ENCODE measurements at regions not wholly inside any gene's neighbourhood (a gene's known extent, or its start where the extent isn't known, plus 50 kb on each side); places are given as distances from the start of the nearest gene placed in this dataset.

GRCh38 chr7:70893971-70894715 lies 237.8 kb upstream of the GALNT17 start:
- peak; percentile 97 for FAIRE-seq
- Histone ChIP-seq H3K27ac (ENCODE audit: low read depth, low read length) (peak overlapping the region; percentile 80), H3K23ac (ENCODE audit: insufficient read length) (no peak overlapping the region), H3K23me2 (ENCODE audit: low read depth, low read length) (no peaks in the 10 kb centered on the region), H2AK5ac (ENCODE audit: low read depth, low read length) (peak overlapping the region; percentile 94), H3K4me1 (replicated peaks in 1 of 4; ENCODE audit: control insufficient read depth in 3 of 4, insufficient read depth in 4 of 4, low read length in 3 of 4) (peaks cover 13 to 32% (median 23%) of the 10 kb centered on the region in 4 experiments; a peak in 6 of 7 replicates), H3K14ac (ENCODE audit: insufficient read length) (no peak overlapping the region), H3K9me3 (ENCODE audit: insufficient read depth in 2 of 2, low read depth in 1 of 2, low read length in 1 of 2) (no peaks in the 10 kb centered on the region), H2BK15ac (ENCODE audit: low read length) (peak overlapping the region; percentile 46; the same call in 1 of the 2 replicates), H3K4me3 (ENCODE audit: extremely low read depth in 1 of 4, insufficient read depth in 2 of 4, low read depth in 3 of 4, low read length in 4 of 4) (peak overlapping the region in 1 of 4 experiments; percentile 13; a peak in 1 of 8 replicates), H3K79me2 (ENCODE audit: control insufficient read depth in 1 of 2, insufficient read depth in 2 of 2, low read length in 2 of 2) (no peaks in the 10 kb centered on the region), H4K8ac (ENCODE audit: extremely low read depth, insufficient read depth, low read length) (no peak overlapping the region), H2BK5ac (ENCODE audit: low read depth, low read length) (peak overlapping the region; percentile 85), H3K56ac (replicated peaks; ENCODE audit: insufficient read length, low read depth, low read length) (peak overlapping the region; percentile 0), H2AFZ (ENCODE audit: low read length) (no peak overlapping the region), H3K18ac (ENCODE audit: extremely low read depth, low read length) (peak overlapping the region; percentile 99), H2BK12ac (ENCODE audit: low read depth, low read length) (peak overlapping the region; percentile 99), H4K5ac (ENCODE audit: insufficient read length, low read depth, low read length) (peak overlapping the region; percentile 69), H3K79me1 (ENCODE audit: low read depth, low read length) (no peaks in the 10 kb centered on the region), H4K91ac (replicated peaks; ENCODE audit: insufficient read length, low read length) (peak overlapping the region; percentile 87), H2BK120ac (replicated peaks; ENCODE audit: low read depth, low read length) (peak overlapping the region; percentile 98), H3K4ac (replicated peaks; ENCODE audit: insufficient read length, low read depth, low read length) (peak overlapping the region; percentile 63), H3K27me3 (replicated peaks in 1 of 4; ENCODE audit: control insufficient read depth in 3 of 4, extremely low read depth in 1 of 4, insufficient read depth in 3 of 4, low read length in 3 of 4) (no peaks in the 10 kb centered on the region), H3K36me3 (ENCODE audit: control insufficient read depth in 2 of 4, insufficient read depth in 4 of 4, low read length in 3 of 4) (no peaks in the 10 kb centered on the region), H3K4me2 (ENCODE audit: insufficient read depth in 1 of 2, low read depth in 2 of 2, low read length in 2 of 2) (peak overlapping the region in 1 of 2 experiments; percentile 45; a peak in 2 of 4 replicates), H4K20me1 (replicated peaks in 1 of 2; ENCODE audit: control insufficient read depth in 1 of 2, insufficient read depth in 2 of 2, low read length in 2 of 2) (no peaks in the 10 kb centered on the region), H3K9ac (replicated peaks in 1 of 4; ENCODE audit: extremely low read depth in 1 of 4, low read depth in 3 of 4, low read length in 3 of 4) (peak overlapping the region in 1 of 4 experiments; percentile 24; a peak in 1 of 7 replicates), H2BK20ac (ENCODE audit: low read length) (peak overlapping the region; percentile 98)
- ChIA-PET POLR2A (ENCODE audit: partially characterized antibody) (interaction anchor here (0.7 to 3.2 kb wide), 11 partner anchors 9 to 239 kb away, joined by 3 to 24 read pairs (median 4); partner anchors contain the start of gene GALNT17), CTCF (ENCODE audit: partially characterized antibody) (interaction anchor here (0.6 to 1.3 kb wide), 4 partner anchors 9 to 36 kb away, joined by 3 read pairs; no protein-coding TSS in a partner anchor)
- WGBS, 2 experiments (ENCODE audit: extremely low coverage in 1 of 2, insufficient coverage in 1 of 2, insufficient read length in 1 of 2, insufficient replicate concordance in 2 of 2, low coverage in 1 of 2, low lambda C conversion rate in 2 of 2, missing lambda C conversion rate in 1 of 2) = 21% methylated on average over 4 of the region's 4 CpGs; no CpG with 5 or more reads in 1 of the 2 experiments
- DNase-seq (ENCODE audit: low read depth in 1 of 2, low spot score in 2 of 2) = peak in 1 of 2 experiments; percentile 46
- no peak for TF ChIP-seq MAFK (IDR thresholded peaks at IDR 0.05; ENCODE audit: low read depth, low read length)

All from H1 (cell line).